GM23338 (cell line): ENCODE measurements at regions not wholly inside any gene's neighbourhood (a gene's known extent, or its start where the extent isn't known, plus 50 kb on each side); places are given as distances from the start of the nearest gene placed in this dataset.

Experiments used
- ATAC-seq: fragments of 200-7000 bp; cut with Tn5 transposase; 3 replicates; pipeline ENCODE4 v1.9.1; 2020
- DNase-seq: peaks from one replicate; pipeline ENCODE4 v3.0.0-alpha.2; 2015; ENCODE audit warnings: low spot score
- H2AFZ ChIP-seq: fragments of 200-600 bp; sonication (generic); 2 replicates; pipeline ENCODE4 v1.8.0; 2016; ENCODE audit warnings: antibody characterized with exemption, mild to moderate bottlenecking, moderate library complexity
- H3F3A ChIP-seq: fragments of 200-600 bp; sonication (generic); replicated peaks from 2 replicates; pipeline ENCODE4 v1.8.0; 2017; ENCODE audit warnings: antibody characterized with exemption, mixed run types, low read depth
- H3K27ac ChIP-seq: fragments of 200-600 bp; sonication (generic); 2 replicates; pipeline ENCODE4 v1.6.1; 2016; ENCODE audit warnings: low read depth
- H3K27me3 ChIP-seq: fragments of 200-600 bp; sonication (generic); 2 replicates; pipeline ENCODE4 v1.8.0; 2016; ENCODE audit warnings: mild to moderate bottlenecking, mixed run types, moderate library complexity; ENCODE audit not compliant: insufficient read depth
- H3K36me3 ChIP-seq: fragments of 200-600 bp; sonication (generic); 2 replicates; pipeline ENCODE4 v1.8.0; 2016; ENCODE audit warnings: mild to moderate bottlenecking; ENCODE audit not compliant: insufficient read depth
- H3K4me1 ChIP-seq: fragments of 200-600 bp; sonication (generic); 2 replicates; pipeline ENCODE4 v1.8.0; 2016; ENCODE audit warnings: mild to moderate bottlenecking, moderate library complexity; ENCODE audit not compliant: insufficient read depth
- H3K4me2 ChIP-seq: fragments of 200-600 bp; sonication (generic); 2 replicates; pipeline ENCODE4 v1.7.1; 2017; ENCODE audit warnings: mixed run types
- H3K4me3 ChIP-seq: fragments of 200-600 bp; sonication (generic); 2 replicates; pipeline ENCODE4 v1.6.1; 2016; ENCODE audit warnings: mixed run types
- H3K79me2 ChIP-seq: fragments of 200-600 bp; sonication (generic); replicated peaks from 2 replicates; pipeline ENCODE4 v1.8.0; 2017; ENCODE audit warnings: mild to moderate bottlenecking; ENCODE audit not compliant: insufficient read depth
- H3K9me2 ChIP-seq: fragments of 200-600 bp; sonication (generic); 2 replicates; pipeline ENCODE4 v1.8.0; 2017; ENCODE audit not compliant: insufficient read depth
- H4K20me1 ChIP-seq: fragments of 200-600 bp; sonication (generic); replicated peaks from 2 replicates; pipeline ENCODE4 v1.8.0; 2017; ENCODE audit warnings: mild to moderate bottlenecking; ENCODE audit not compliant: insufficient read depth
- H3K27ac Mint-ChIP-seq: 2 replicates; pipeline ENCODE4 v1.8.0; 2020; ENCODE audit warnings: inconsistent platforms, mild to moderate bottlenecking, moderate library complexity, mixed read lengths
- H3K27me3 Mint-ChIP-seq: 3 replicates; pipeline ENCODE4 v1.8.0; 2022; ENCODE audit warnings: low read depth, mild to moderate bottlenecking, moderate library complexity, mixed read lengths, inconsistent platforms; ENCODE audit not compliant: insufficient read depth, poor library complexity
- H3K36me3 Mint-ChIP-seq: 3 replicates; pipeline ENCODE4 v1.8.0; 2021; ENCODE audit warnings: low read depth, mild to moderate bottlenecking, inconsistent platforms, moderate library complexity, mixed read lengths
- H3K4me1 Mint-ChIP-seq: 3 replicates; pipeline ENCODE4 v1.8.0; 2020; ENCODE audit warnings: mild to moderate bottlenecking, inconsistent platforms, mixed read lengths
- H3K4me3 Mint-ChIP-seq: 3 replicates; pipeline ENCODE4 v1.8.0; 2021; ENCODE audit warnings: moderate library complexity, mild to moderate bottlenecking, inconsistent platforms, mixed read lengths
- H3K9me3 Mint-ChIP-seq: 3 replicates; pipeline ENCODE4 v1.8.0; 2020; ENCODE audit warnings: moderate library complexity, mild to moderate bottlenecking, inconsistent platforms, mixed read lengths
- CREB1 ChIP-seq: fragments of 250-450 bp; sonication (Bioruptor Pico); IDR thresholded peaks from 2 replicates; pipeline ENCODE4 v1.5.0; 2020; ENCODE audit warnings: low read depth, mild to moderate bottlenecking, moderate library complexity
- CTCF ChIP-seq, 2 experiments: fragments of 200-600 bp in 1 of 2; sonication (generic) in 1 of 2; conservative IDR thresholded peaks; 2 replicates each; pipeline versions ENCODE4 v1.5.1 to v1.6.1; 2016 to 2017; ENCODE audit warnings: antibody characterized with exemption in 2 of 2, low read depth in 2 of 2, mild to moderate bottlenecking in 2 of 2, moderate library complexity in 1 of 2
- EZH2phosphoT487 ChIP-seq: fragments of 200-600 bp; sonication (generic); IDR thresholded peaks from one replicate; pipeline ENCODE4 v1.8.1; 2018; ENCODE audit warnings: antibody characterized with exemption; ENCODE audit not compliant: unreplicated experiment
- JUNB ChIP-seq: IDR thresholded peaks from one replicate; pipeline ENCODE4 v1.6.1; 2016; ENCODE audit warnings: antibody characterized with exemption; ENCODE audit not compliant: unreplicated experiment
- POLR2AphosphoS5 ChIP-seq: IDR thresholded peaks from 2 replicates; pipeline ENCODE4 v1.6.1; 2016; ENCODE audit warnings: antibody characterized with exemption, low read depth
- REST ChIP-seq: IDR thresholded peaks from one replicate; pipeline ENCODE4 v1.6.1; 2018; ENCODE audit warnings: antibody characterized with exemption; ENCODE audit not compliant: unreplicated experiment
- STAT1 ChIP-seq: IDR thresholded peaks from one replicate; pipeline ENCODE4 v1.6.1; 2016; ENCODE audit warnings: antibody characterized with exemption; ENCODE audit not compliant: unreplicated experiment
- ZNF114 ChIP-seq: fragments of 250-450 bp; sonication (Bioruptor Pico); IDR thresholded peaks from 2 replicates; pipeline ENCODE4 v1.5.0; 2020; ENCODE audit warnings: mild to moderate bottlenecking, moderate library complexity
- ZNF331 ChIP-seq: fragments of 250-450 bp; sonication (Bioruptor Pico); IDR thresholded peaks from 2 replicates; pipeline ENCODE4 v1.5.0; 2020; ENCODE audit warnings: low read depth, mild to moderate bottlenecking, moderate library complexity

- Mint-ChIP-seq H3K36me3 (no peaks in the 10 kb centered on the region), H3K4me3 (no peak overlapping the region), H3K4me1 (peaks cover 15% of the 10 kb centered on the region; the same call in 2 of the 3 replicates), H3K27ac (no peak overlapping the region), H3K27me3 (peaks cover 4% of the 10 kb centered on the region), H3K9me3 (no peaks in the 10 kb centered on the region)
- H3K9me2 ChIP-seq = no peaks in the 10 kb centered on the region
- no peak overlapping the region for H3K4me3 ChIP-seq
- H3K79me2 ChIP-seq = no peaks in the 10 kb centered on the region
- H3K27ac ChIP-seq = no peak overlapping the region
- TF ChIP-seq REST (no peak), POLR2AphosphoS5 (no peak), CTCF (conservative IDR thresholded peaks at IDR 0.05; ENCODE audit: low read depth in 2 of 2) (no peak)
- no peak for ATAC-seq
- H4K20me1 ChIP-seq = no peaks in the 10 kb centered on the region
- H3K27me3 ChIP-seq = no peaks in the 10 kb centered on the region
- H2AFZ ChIP-seq = no peak overlapping the region
- H3K4me1 ChIP-seq = no peaks in the 10 kb centered on the region
- no peak for DNase-seq
- no peak overlapping the region for H3K4me2 ChIP-seq
- no peaks in the 10 kb centered on the region for H3F3A ChIP-seq
- no peaks in the 10 kb centered on the region for H3K36me3 ChIP-seq
These were observed 250.5 kb upstream of the TLE3 start for GRCh38 chr15:70348226-70348543.

- no peaks in the 10 kb centered on the region for H3K79me2 ChIP-seq
- no peaks in the 10 kb centered on the region for H3K36me3 Mint-ChIP-seq
- H3K4me3 ChIP-seq = no peak overlapping the region
- no peak overlapping the region for H3K4me2 ChIP-seq
- no peaks in the 10 kb centered on the region for H3K27me3 ChIP-seq
- no peak for ATAC-seq
- H3K36me3 ChIP-seq = no peaks in the 10 kb centered on the region
- H3K27ac ChIP-seq = no peak overlapping the region
- DNase-seq = no peak
- no peaks in the 10 kb centered on the region for H3K9me3 Mint-ChIP-seq
- no peak overlapping the region for H3K4me3 Mint-ChIP-seq
- H2AFZ ChIP-seq = no peak overlapping the region
- no peaks in the 10 kb centered on the region for H3K4me1 ChIP-seq
- no peak overlapping the region for H3K27ac Mint-ChIP-seq
- no peaks in the 10 kb centered on the region for H3F3A ChIP-seq
- no peaks in the 10 kb centered on the region for H3K9me2 ChIP-seq
- peaks cover 15% of the 10 kb centered on the region; the same call in 2 of the 3 replicates for H3K4me1 Mint-ChIP-seq
- H3K27me3 Mint-ChIP-seq = peaks cover 4% of the 10 kb centered on the region
- no peaks in the 10 kb centered on the region for H4K20me1 ChIP-seq
- TF ChIP-seq ZNF331 (CRISPR knock-in tag) = no peak
- no peak for TF ChIP-seq JUNB
- no peak for TF ChIP-seq EZH2phosphoT487
- TF ChIP-seq CTCF (conservative IDR thresholded peaks at IDR 0.05; ENCODE audit: low read depth in 2 of 2) = no peak
- no peak for TF ChIP-seq POLR2AphosphoS5
- no peak for TF ChIP-seq STAT1
- no peak for TF ChIP-seq CREB1
- TF ChIP-seq ZNF114 (CRISPR knock-in tag) = no peak
These were observed 249.9 kb upstream of the TLE3 start for GRCh38 chr15:70347321-70348225.
